ENCODE measurements at regions not wholly inside any gene's neighbourhood (a gene's known extent, or its start where the extent isn't known, plus 50 kb on each side); places are given as distances from the start of the nearest gene placed in this dataset.

DNA sequence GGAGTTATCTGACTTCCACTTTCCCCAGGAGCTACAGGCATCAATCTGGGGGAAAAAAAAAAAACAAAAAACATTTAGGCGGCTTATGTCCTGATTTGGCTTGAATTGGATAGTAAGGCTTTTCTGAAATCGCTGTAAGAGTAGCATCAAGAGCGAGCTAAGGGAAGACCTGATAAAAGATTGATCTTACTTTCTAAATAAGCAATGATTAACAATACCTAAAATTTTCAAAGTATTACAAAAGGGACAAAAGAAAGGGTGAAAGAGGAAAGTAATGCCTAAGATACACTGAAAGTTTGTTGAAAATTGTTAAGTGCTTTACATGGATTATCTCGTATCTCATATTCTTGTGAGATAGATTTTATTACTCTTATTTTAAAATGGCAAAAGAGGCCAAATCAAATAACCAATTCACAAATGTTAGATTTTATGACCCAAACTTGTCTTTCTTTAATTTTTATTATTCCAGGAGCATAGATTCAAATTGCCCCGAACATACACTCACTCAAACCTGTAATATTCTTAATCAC, 106.4 kb upstream of the PRSS16 start:
- TF ChIP-seq, protein P1, sequence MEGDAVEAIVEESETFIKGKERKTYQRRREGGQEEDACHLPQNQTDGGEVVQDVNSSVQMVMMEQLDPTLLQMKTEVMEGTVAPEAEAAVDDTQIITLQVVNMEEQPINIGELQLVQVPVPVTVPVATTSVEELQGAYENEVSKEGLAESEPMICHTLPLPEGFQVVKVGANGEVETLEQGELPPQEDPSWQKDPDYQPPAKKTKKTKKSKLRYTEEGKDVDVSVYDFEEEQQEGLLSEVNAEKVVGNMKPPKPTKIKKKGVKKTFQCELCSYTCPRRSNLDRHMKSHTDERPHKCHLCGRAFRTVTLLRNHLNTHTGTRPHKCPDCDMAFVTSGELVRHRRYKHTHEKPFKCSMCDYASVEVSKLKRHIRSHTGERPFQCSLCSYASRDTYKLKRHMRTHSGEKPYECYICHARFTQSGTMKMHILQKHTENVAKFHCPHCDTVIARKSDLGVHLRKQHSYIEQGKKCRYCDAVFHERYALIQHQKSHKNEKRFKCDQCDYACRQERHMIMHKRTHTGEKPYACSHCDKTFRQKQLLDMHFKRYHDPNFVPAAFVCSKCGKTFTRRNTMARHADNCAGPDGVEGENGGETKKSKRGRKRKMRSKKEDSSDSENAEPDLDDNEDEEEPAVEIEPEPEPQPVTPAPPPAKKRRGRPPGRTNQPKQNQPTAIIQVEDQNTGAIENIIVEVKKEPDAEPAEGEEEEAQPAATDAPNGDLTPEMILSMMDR (IDR thresholded peaks at IDR 0.05; ENCODE audit: insufficient read depth, low read length, poor library complexity, severe bottlenecking) = no peak
- TF ChIP-seq EZH2phosphoT487 (conservative IDR thresholded peaks at IDR 0.05; ENCODE audit: low read length) = no peak
